Non-pigmented ciliary epithelial cell (primary cell): ENCODE measurements at regions not wholly inside any gene's neighbourhood (a gene's known extent, or its start where the extent isn't known, plus 50 kb on each side); places are given as distances from the start of the nearest gene placed in this dataset.

Source experiments
- DNase-seq: peaks from one replicate; pipeline ENCODE4 v3.0.0-alpha.2; 2010; ENCODE audit warnings: low read depth

- DNase-seq: no peak
Observed at GRCh38 chr1:76764638-76765454, 102.4 kb upstream of the ST6GALNAC5 start.

GRCh38 chr1:76766381-76766780, 100.9 kb upstream of the ST6GALNAC5 start:
- no peak for DNase-seq

GRCh38 chr1:76769911-76770310, 97.4 kb upstream of the ST6GALNAC5 start:
- no peak for DNase-seq

- DNase-seq: no peak
Observed at GRCh38 chr1:76770979-76771378, 96.3 kb upstream of the ST6GALNAC5 start.

- no peak for DNase-seq
Observed at GRCh38 chr1:76781447-76781846, 85.8 kb upstream of the ST6GALNAC5 start.

GRCh38 chr1:76782809-76783208, 84.5 kb upstream of the ST6GALNAC5 start:
- no peak for DNase-seq

GRCh38 chr1:76784502-76784901, 82.8 kb upstream of the ST6GALNAC5 start:
- no peak for DNase-seq

GRCh38 chr1:76786222-76786621, 81.1 kb upstream of the ST6GALNAC5 start:
- DNase-seq: no peak

GRCh38 chr1:76793594-76793993, 73.7 kb upstream of the ST6GALNAC5 start:
- no peak for DNase-seq

GRCh38 chr1:76799700-76800099, 67.6 kb upstream of the ST6GALNAC5 start:
- no peak for DNase-seq

- no peak for DNase-seq
Observed at GRCh38 chr1:76802094-76802493, 65.2 kb upstream of the ST6GALNAC5 start.

- DNase-seq: no peak
Observed at GRCh38 chr1:76807543-76808260, 59.6 kb upstream of the ST6GALNAC5 start.
